Fibroblast of lung (primary cell): ENCODE measurements at regions not wholly inside any gene's neighbourhood (a gene's known extent, or its start where the extent isn't known, plus 50 kb on each side); places are given as distances from the start of the nearest gene placed in this dataset.

ENCODE experiments used
- DNase-seq, 2 donors: peaks; one replicate each; pipeline versions ENCODE4 v3.0.0 to v3.0.0-alpha.2; 2010; ENCODE audit warnings: low read depth in 2 of 2
- H2AFZ ChIP-seq: 2 replicates; pipeline ENCODE4 v1.5.1; 2012; ENCODE audit warnings: low read length, control low read depth, inconsistent platforms
- H3K27ac ChIP-seq: 2 replicates; pipeline ENCODE4 v1.5.1; 2011; ENCODE audit warnings: low read length, control low read depth; ENCODE audit not compliant: insufficient read depth
- H3K27me3 ChIP-seq: 2 replicates; pipeline ENCODE4 v1.5.1; 2011; ENCODE audit warnings: mild to moderate bottlenecking, low read length; ENCODE audit not compliant: control insufficient read depth, insufficient read depth
- H3K36me3 ChIP-seq: 2 replicates; pipeline ENCODE4 v1.5.1; 2011; ENCODE audit warnings: low read length; ENCODE audit not compliant: control insufficient read depth, insufficient read depth
- H3K4me1 ChIP-seq: 2 replicates; pipeline ENCODE4 v1.5.1; 2011; ENCODE audit warnings: low read length; ENCODE audit not compliant: control insufficient read depth, insufficient read depth; ENCODE audit errors: extremely low read depth
- H3K4me2 ChIP-seq: 2 replicates; pipeline ENCODE4 v1.5.1; 2011; ENCODE audit warnings: low read length, control low read depth; ENCODE audit not compliant: insufficient read depth; ENCODE audit errors: extremely low read depth
- H3K4me3 ChIP-seq, 4 experiments: fragments of 200-600 bp in 1 of 4; sonication (generic) in 1 of 4; replicated peaks in 1 of 4; 2 replicates each; pipeline ENCODE4 v1.5.1; 2011 to 2016; ENCODE audit warnings: low read length in 4 of 4, low read depth in 3 of 4, mild to moderate bottlenecking in 3 of 4, control low read depth in 2 of 4, inconsistent platforms in 1 of 4, mixed read lengths in 1 of 4; ENCODE audit not compliant: insufficient read depth in 1 of 4; ENCODE audit errors: control extremely low read depth in 1 of 4
- H3K79me2 ChIP-seq: 2 replicates; pipeline ENCODE4 v1.5.1; 2012; ENCODE audit warnings: mild to moderate bottlenecking, low read length, inconsistent platforms; ENCODE audit not compliant: control insufficient read depth, insufficient read depth
- H3K9ac ChIP-seq: 2 replicates; pipeline ENCODE4 v1.5.1; 2011; ENCODE audit warnings: mild to moderate bottlenecking, low read length, control low read depth; ENCODE audit not compliant: insufficient read depth
- H3K9me3 ChIP-seq: 2 replicates; pipeline ENCODE4 v1.5.1; 2012; ENCODE audit warnings: low read depth, low read length; ENCODE audit not compliant: control insufficient read depth, insufficient read depth
- H4K20me1 ChIP-seq: 2 replicates; pipeline ENCODE4 v1.5.1; 2011; ENCODE audit warnings: low read length; ENCODE audit not compliant: control insufficient read depth, insufficient read depth; ENCODE audit errors: extremely low read depth
- CTCF ChIP-seq, 2 donors: IDR thresholded peaks in 1 of 2; conservative IDR thresholded peaks in 1 of 2; 1 replicate in 1 of 2; 2 replicates in 1 of 2; pipeline ENCODE4 v1.5.1; 2011 to 2012; ENCODE audit warnings: low read length in 2 of 2, control low read depth in 1 of 2, inconsistent platforms in 1 of 2, low read depth in 1 of 2, mild to moderate bottlenecking in 1 of 2
- EZH2 ChIP-seq: IDR thresholded peaks from 2 replicates; pipeline ENCODE4 v1.5.1; 2012; ENCODE audit warnings: low read length, control low read depth, mild to moderate bottlenecking; ENCODE audit errors: missing control alignments

GRCh38 chr9:108643731-108644510 is 211.9 kb downstream of the ACTL7B start:
- H4K20me1 ChIP-seq: no peaks in the 10 kb centered on the region
- H3K36me3 ChIP-seq: no peaks in the 10 kb centered on the region
- no peak overlapping the region for H2AFZ ChIP-seq
- H3K4me2 ChIP-seq: no peak overlapping the region
- no peaks in the 10 kb centered on the region for H3K79me2 ChIP-seq
- H3K9me3 ChIP-seq: no peaks in the 10 kb centered on the region
- no peak overlapping the region for H3K4me3 ChIP-seq
- TF ChIP-seq EZH2 (no peak), CTCF (conservative IDR thresholded peaks at IDR 0.05 in 1 of 2, IDR thresholded peaks at IDR 0.05 in 1 of 2; ENCODE audit: low read depth in 1 of 2, low read length in 2 of 2) (no peak)
- DNase-seq: peak; percentile 9 to 18
- H3K9ac ChIP-seq: no peak overlapping the region
- H3K27ac ChIP-seq: no peak overlapping the region
- no peaks in the 10 kb centered on the region for H3K4me1 ChIP-seq
- no peaks in the 10 kb centered on the region for H3K27me3 ChIP-seq

GRCh38 chr9:108642871-108643270 is 212.9 kb downstream of the ACTL7B start:
- H4K20me1 ChIP-seq: no peaks in the 10 kb centered on the region
- no peak overlapping the region for H3K9ac ChIP-seq
- H3K4me2 ChIP-seq: no peak overlapping the region
- no peaks in the 10 kb centered on the region for H3K27me3 ChIP-seq
- no peak for DNase-seq
- no peak overlapping the region for H3K4me3 ChIP-seq
- H3K9me3 ChIP-seq: no peaks in the 10 kb centered on the region
- H3K27ac ChIP-seq: no peak overlapping the region
- TF ChIP-seq EZH2 (no peak), CTCF (conservative IDR thresholded peaks at IDR 0.05 in 1 of 2, IDR thresholded peaks at IDR 0.05 in 1 of 2; ENCODE audit: low read depth in 1 of 2, low read length in 2 of 2) (no peak)
- no peaks in the 10 kb centered on the region for H3K36me3 ChIP-seq
- H2AFZ ChIP-seq: no peak overlapping the region
- no peaks in the 10 kb centered on the region for H3K4me1 ChIP-seq
- H3K79me2 ChIP-seq: no peaks in the 10 kb centered on the region

DNA sequence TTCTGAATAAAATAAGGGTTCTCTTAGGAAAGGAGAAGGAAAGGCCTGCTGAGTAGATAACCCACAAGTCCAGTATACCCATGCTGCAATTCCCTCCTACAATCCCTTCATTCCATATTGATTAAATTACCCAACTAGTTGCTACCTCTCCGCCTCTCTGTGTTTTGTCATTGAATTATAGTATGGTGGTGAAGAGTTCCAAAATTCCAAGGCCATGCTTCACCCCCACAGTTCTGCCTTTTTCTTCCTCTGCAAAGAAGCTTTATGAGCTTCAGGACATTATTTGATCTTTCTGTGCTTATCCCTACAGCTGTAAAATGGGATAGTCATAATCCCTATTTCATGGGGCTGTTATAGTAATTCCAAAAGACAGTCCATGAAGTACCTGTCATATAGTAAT is 215.6 kb downstream of the ACTL7B start:
- no peaks in the 10 kb centered on the region for H3K27me3 ChIP-seq
- no peak for DNase-seq
- no peaks in the 10 kb centered on the region for H3K4me1 ChIP-seq
- H4K20me1 ChIP-seq: no peaks in the 10 kb centered on the region
- H3K4me3 ChIP-seq: no peak overlapping the region
- no peak overlapping the region for H3K4me2 ChIP-seq
- H3K36me3 ChIP-seq: no peaks in the 10 kb centered on the region
- no peaks in the 10 kb centered on the region for H3K79me2 ChIP-seq
- TF ChIP-seq EZH2 (no peak), CTCF (conservative IDR thresholded peaks at IDR 0.05 in 1 of 2, IDR thresholded peaks at IDR 0.05 in 1 of 2; ENCODE audit: low read depth in 1 of 2, low read length in 2 of 2) (no peak)
- H3K9ac ChIP-seq: no peak overlapping the region
- H2AFZ ChIP-seq: no peak overlapping the region
- H3K27ac ChIP-seq: no peak overlapping the region
- no peaks in the 10 kb centered on the region for H3K9me3 ChIP-seq
